HG02938 (cell line): ENCODE measurements at regions not wholly inside any gene's neighbourhood (a gene's known extent, or its start where the extent isn't known, plus 50 kb on each side); places are given as distances from the start of the nearest gene placed in this dataset.

ENCODE experiments used
- ATAC-seq: cut with Tn5 transposase; IDR thresholded peaks from one replicate; pipeline ENCODE4 v1.9.1; 2021; ENCODE audit warnings: mild to moderate bottlenecking, moderate library complexity; ENCODE audit not compliant: unreplicated experiment

DNA sequence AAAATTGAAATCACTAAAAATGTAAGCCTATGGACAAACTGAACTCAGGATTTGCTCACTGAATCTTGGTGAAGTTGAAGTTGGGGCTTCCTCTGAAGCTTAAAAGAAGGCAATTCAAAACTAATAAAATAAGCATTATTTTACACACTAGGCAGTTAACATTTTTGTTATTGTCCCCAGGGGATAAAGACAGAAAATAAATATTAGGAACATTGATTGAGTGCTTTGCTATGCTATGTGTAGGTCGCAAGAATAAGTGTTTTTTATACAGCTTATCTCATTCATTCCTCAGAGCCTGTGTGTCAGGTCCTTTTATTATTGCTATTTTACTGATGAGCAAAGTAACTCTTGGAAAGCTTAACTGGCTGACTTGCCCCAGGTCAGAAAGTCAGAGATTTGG lies 82.2 kb downstream of the ZNF608 start:
- no peak for ATAC-seq

GRCh38 chr5:124663101-124663506 lies 83.3 kb downstream of the ZNF608 start:
- ATAC-seq = no peak

GRCh38 chr5:124662181-124662781 lies 84.2 kb downstream of the ZNF608 start:
- ATAC-seq = no peak

GRCh38 chr5:124661317-124662141 lies 84.9 kb downstream of the ZNF608 start:
- no peak for ATAC-seq

DNA sequence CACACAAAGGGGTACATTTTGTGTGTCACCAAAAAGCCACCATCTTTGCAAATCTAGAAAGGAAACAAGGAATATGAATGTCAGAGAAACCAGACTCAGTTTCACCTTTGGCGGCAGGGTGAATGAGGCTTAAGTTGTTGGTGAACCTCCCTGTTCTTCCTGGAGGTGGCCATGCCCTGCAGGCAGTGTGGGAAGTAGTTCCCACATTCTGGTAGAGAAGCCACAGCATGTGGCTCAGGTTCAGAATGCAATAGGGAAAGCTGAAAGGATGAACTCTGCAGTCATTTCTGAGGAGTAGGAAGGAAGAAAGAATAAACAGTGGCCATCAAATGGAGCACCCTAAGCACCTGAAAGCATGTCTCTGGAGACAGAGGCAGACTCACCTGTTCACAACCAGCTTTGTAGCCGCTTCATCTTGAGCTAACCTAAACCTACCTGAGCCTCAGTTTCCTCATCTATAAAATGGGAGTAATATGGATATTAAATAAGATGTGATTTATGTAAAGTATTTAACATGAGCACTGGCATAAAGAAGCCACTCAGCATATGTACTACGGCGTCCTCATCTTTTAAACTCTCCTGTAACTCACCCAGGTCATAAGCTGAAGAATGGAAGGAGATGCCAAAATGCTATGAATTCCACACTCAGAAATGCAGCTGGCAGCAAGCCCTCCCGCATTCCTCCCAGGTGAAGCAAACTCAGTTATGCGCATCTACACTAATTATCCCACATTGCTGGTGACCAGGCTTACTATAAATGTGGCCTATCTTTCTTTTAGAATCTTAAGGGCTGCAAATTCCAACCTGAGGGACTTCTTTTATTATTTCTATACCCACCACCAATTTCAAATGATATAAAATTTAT lies 86.0 kb downstream of the ZNF608 start:
- no peak for ATAC-seq

DNA sequence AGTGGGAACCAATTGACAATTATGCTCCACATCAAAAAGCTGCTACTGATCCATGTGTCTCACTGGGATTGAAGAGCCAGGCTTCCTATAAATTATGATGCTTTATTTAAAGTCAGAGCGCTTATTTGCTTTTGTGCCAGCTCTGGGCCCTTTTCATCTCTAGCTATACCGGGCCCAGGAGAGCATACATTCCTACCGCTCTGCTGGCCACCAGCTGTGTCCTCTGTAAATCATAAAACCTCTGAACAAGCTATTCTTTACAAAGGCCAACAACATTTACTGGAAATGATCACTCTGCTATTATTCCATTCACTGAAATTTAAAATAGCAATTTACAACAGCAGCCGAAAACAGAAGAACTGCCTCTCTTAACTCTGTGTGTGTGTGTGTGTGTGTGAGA lies 86.6 kb downstream of the ZNF608 start:
- no peak for ATAC-seq

- ATAC-seq = no peak
These were observed 87.4 kb downstream of the ZNF608 start for GRCh38 chr5:124658867-124659557.

- no peak for ATAC-seq
These were observed 90.4 kb downstream of the ZNF608 start for GRCh38 chr5:124655921-124656511.

- no peak for ATAC-seq
These were observed 91.1 kb downstream of the ZNF608 start for GRCh38 chr5:124655251-124655917.

GRCh38 chr5:124654418-124654817 lies 92.0 kb downstream of the ZNF608 start:
- ATAC-seq = no peak

DNA sequence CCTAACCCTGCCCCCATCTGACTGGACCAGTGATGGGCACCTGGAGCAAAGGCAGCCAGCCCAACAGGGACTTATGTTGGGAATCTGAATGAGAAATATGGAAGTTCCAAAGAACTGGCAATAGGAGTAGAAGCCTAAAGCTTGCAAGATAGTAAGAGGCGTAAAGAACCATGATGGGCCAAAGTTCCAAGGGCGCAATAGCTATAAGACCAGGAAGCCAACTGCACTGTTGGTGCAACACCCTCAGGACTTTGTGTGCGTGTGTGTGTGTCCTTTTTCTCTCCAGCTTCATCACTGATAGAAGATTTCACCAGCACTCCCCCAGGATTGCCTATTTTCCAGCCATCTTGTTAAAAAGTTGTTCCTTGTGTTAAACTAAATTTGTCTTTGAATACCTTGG lies 92.8 kb downstream of the ZNF608 start:
- ATAC-seq = no peak

DNA sequence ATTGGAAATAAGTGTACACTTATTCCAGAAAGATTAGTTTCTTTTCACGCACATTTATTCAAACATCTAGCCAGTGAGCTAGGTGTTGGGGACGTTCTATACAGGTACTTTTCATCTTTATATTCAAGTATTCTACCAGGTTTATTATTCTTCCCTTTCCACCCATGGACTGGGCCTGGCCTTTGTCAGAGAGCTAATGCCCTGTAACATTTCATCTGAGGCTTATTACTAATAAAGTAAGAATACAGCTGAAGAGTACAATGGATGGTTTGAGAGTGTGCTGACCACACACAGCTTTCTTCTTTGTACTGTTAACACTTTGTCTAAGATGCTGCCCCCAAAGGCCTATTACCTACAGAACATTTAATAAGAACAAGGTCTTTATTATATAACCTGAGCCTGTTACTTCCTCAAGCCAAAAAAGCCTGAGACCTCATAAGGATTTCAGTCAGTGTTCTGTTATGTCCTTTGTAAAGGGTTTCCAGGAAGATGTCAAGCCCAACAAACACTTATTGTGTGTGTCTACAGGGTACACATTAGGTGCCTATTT lies 93.5 kb downstream of the ZNF608 start:
- no peak for ATAC-seq

DNA sequence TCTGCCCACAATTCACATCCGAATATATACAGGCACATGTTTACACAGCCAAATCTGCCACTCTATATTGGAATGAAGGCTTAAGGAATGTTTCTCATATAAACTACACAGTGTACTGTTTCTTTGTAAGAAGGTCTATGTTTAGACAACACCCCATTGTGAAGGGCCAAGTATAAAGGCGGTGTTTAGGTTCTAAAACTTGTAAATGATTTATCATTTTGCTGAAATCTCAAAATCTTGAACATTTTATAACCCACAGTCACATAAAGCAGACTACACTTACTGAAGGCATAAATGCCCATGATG lies 94.0 kb downstream of the ZNF608 start:
- no peak for ATAC-seq

- no peak for ATAC-seq
These were observed 94.6 kb downstream of the ZNF608 start for GRCh38 chr5:124651663-124652513.

- no peak for ATAC-seq
These were observed 95.3 kb downstream of the ZNF608 start for GRCh38 chr5:124650951-124651662.

- peak; percentile 62 for ATAC-seq
These were observed 96.3 kb downstream of the ZNF608 start for GRCh38 chr5:124650147-124650561.

DNA sequence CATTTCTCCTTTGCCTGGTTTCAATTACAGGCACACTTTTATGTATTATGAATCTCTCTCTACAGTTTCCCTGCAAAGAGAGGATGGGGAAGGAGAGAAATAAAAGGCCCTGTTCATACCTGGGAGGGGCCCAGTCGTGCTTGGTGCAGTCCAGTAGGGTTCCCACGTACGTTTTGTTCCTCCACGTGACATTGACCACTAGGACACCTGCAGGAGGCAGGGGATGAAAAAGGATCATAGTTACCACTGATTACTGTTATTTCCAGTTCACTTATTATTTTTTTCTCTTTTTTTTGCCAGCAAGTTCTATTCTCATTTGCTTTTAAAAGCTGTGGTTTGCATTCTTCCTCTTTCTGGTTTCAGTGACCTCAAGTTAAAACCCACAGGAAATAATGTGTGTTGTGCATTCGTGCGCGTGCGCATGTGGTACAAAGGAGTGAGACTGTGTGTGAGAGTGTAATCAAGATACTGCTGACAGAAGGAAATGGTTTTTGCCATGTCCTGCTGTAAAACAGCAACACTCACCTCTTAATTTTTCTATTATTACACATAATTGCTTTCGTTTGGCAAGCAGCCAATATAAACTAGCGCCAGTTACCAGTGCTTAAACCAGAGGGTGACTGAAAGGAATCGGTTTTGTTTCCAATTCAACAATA lies 96.8 kb downstream of the ZNF608 start:
- peak; percentile 81 for ATAC-seq

DNA sequence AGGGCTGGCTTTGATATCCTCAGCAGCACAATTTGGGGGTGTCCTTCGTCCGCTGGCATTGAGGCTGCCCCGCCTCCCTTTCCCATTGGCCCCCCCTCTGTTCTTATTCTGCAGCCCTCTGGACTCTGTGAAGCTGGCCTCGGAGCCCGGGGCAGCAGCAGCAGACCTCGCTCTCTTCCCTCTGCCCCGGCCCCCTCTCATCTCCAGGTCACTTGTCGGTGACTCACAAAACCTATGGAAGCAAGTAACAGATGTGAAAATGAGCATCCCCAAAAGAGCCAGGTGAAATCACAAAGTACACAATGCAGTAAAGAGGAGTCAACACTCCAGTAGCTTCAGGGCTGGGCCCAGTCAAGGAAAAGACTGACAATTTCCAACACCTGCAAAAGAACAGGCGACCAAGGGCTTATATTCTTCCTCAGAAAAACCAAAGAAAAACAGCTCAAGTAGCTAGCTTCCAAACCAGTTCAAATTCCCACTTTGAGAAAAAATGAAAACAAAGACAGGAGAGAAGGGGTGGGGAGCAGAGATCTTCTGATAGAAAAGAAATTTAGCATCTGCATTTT lies 97.5 kb downstream of the ZNF608 start:
- ATAC-seq = no peak
